HCT116 (cell line): ENCODE measurements at regions not wholly inside any gene's neighbourhood (a gene's known extent, or its start where the extent isn't known, plus 50 kb on each side); places are given as distances from the start of the nearest gene placed in this dataset.

Experiments used
- ATAC-seq: fragments of 200-7000 bp; cut with Tn5 transposase; 2 replicates; pipeline ENCODE4 v1.9.1; 2020; ENCODE audit warnings: mild to moderate bottlenecking, moderate library complexity
- BruUV-seq: library from RNA; stranded (reverse); fragments of 400-500 nt; replicated peaks from 2 replicates; lab custom pipeline; 2021; lab: Mats Ljungman, UMichigan
- CTCF ChIA-PET: fragments of 300-600 bp; sonication (Branson Sonifier 250); formaldehyde crosslinking; loops from one replicate; lab custom pipeline; 2021; ENCODE audit warnings: antibody characterized with exemption; lab: Charles Lee
- POLR2A ChIA-PET: fragments of 300-600, 350-600 bp; sonication (Branson Sonifier 250); formaldehyde crosslinking; loops from one replicate; lab custom pipeline; 2021; ENCODE audit warnings: antibody characterized with exemption; lab: Charles Lee
- RAD21 ChIA-PET, 2 experiments: fragments of 300-600 bp; sonication (Branson Sonifier 250); formaldehyde crosslinking; loops; one replicate each; lab custom pipeline; 2023; ENCODE audit warnings: low total read pairs in 2 of 2; ENCODE audit not compliant: uncharacterized antibody in 2 of 2, unreplicated experiment in 2 of 2, low non-redundant PET in 1 of 2; lab: Charles Lee
- DNase-seq: peaks from one replicate; pipeline ENCODE4 v3.0.0-alpha.2; 2010; ENCODE audit warnings: low read depth, low spot score
- H2AFZ ChIP-seq: fragments of 200-600 bp; shearing (Covaris generic), sonication (generic); 2 replicates; pipeline ENCODE4 v1.6.1; 2017; ENCODE audit warnings: low read depth, mixed run types, mixed read lengths, antibody characterized with exemption, low read length; ENCODE audit not compliant: poor library complexity, severe bottlenecking
- H3K27ac ChIP-seq: 2 replicates; pipeline ENCODE4 v1.5.1; 2012; ENCODE audit warnings: low read depth, low read length
- H3K27me3 ChIP-seq: fragments of 200-600 bp; sonication (generic); 2 replicates; pipeline ENCODE4 v1.6.1; 2016; ENCODE audit warnings: mixed run types, low read length, mixed read lengths; ENCODE audit not compliant: insufficient read depth
- H3K36me3 ChIP-seq, 2 experiments: fragments of 200-500 bp in 1 of 2; fragments of 200-600 bp in 1 of 2; sonication (Bioruptor generic) in 1 of 2; sonication (generic) in 1 of 2; 2 replicates each; pipeline versions ENCODE4 v1.5.1 to v1.6.1; 2014 to 2016; ENCODE audit warnings: low read length in 2 of 2, inconsistent platforms in 1 of 2, mixed read lengths in 1 of 2, mixed run types in 1 of 2; ENCODE audit not compliant: insufficient read depth in 2 of 2, control insufficient read depth in 1 of 2
- H3K4me1 ChIP-seq, 2 experiments: fragments of 200-600 bp in 1 of 2; sonication (generic) in 1 of 2; 2 replicates each; pipeline versions ENCODE4 v1.5.1 to v1.6.1; 2012 to 2017; ENCODE audit warnings: low read length in 2 of 2, inconsistent platforms in 1 of 2, mild to moderate bottlenecking in 1 of 2, mixed read lengths in 1 of 2, mixed run types in 1 of 2, moderate library complexity in 1 of 2; ENCODE audit not compliant: insufficient read depth in 2 of 2, control insufficient read depth in 1 of 2
- H3K4me2 ChIP-seq: fragments of 200-600 bp; sonication (generic); 2 replicates; pipeline ENCODE4 v1.6.1; 2017; ENCODE audit warnings: mixed run types, low read length, mixed read lengths
- H3K4me3 ChIP-seq, 2 experiments: fragments of 200-600 bp in 1 of 2; sonication (generic) in 1 of 2; replicated peaks in 1 of 2; 2 replicates each; pipeline ENCODE4 v1.5.1; 2011 to 2016; ENCODE audit warnings: low read length in 2 of 2, control low read depth in 1 of 2, low read depth in 1 of 2, mild to moderate bottlenecking in 1 of 2, mixed read lengths in 1 of 2, mixed run types in 1 of 2
- H3K79me2 ChIP-seq: fragments of 200-600 bp; sonication (generic); 2 replicates; pipeline ENCODE4 v1.6.1; 2017; ENCODE audit warnings: mild to moderate bottlenecking, mixed run types, low read length, moderate library complexity, mixed read lengths; ENCODE audit not compliant: insufficient read depth
- H3K9ac ChIP-seq: fragments of 200-600 bp; sonication (generic); 2 replicates; pipeline ENCODE4 v1.6.1; 2016; ENCODE audit warnings: low read length, mixed read lengths
- H3K9me2 ChIP-seq: fragments of 200-600 bp; sonication (generic), shearing (Covaris generic); 2 replicates; pipeline ENCODE4 v1.6.1; 2017; ENCODE audit warnings: mixed run types, mild to moderate bottlenecking, moderate library complexity; ENCODE audit not compliant: insufficient read depth
- H3K9me3 ChIP-seq, 2 experiments: fragments of 200-500 bp in 1 of 2; fragments of 200-600 bp in 1 of 2; sonication (Bioruptor generic) in 1 of 2; sonication (generic) in 1 of 2; 2 replicates each; pipeline ENCODE4 v1.6.1; 2014 to 2017; ENCODE audit warnings: low read length in 2 of 2, mixed read lengths in 2 of 2, inconsistent platforms in 1 of 2, low read depth in 1 of 2, mild to moderate bottlenecking in 1 of 2, mixed run types in 1 of 2, moderate library complexity in 1 of 2; ENCODE audit not compliant: control insufficient read depth in 1 of 2, insufficient read depth in 1 of 2
- H4K20me1 ChIP-seq: fragments of 200-600 bp; sonication (generic), shearing (Covaris generic); 2 replicates; pipeline ENCODE4 v1.6.1; 2017; ENCODE audit warnings: mixed run types, mild to moderate bottlenecking, moderate library complexity; ENCODE audit not compliant: insufficient read depth
- ATF3 ChIP-seq: IDR thresholded peaks from 2 replicates; pipeline ENCODE4 v1.6.1; 2012
- CEBPB ChIP-seq: IDR thresholded peaks from 2 replicates; pipeline ENCODE4 v1.6.1; 2012; ENCODE audit warnings: low read depth
- EGR1 ChIP-seq: IDR thresholded peaks from 2 replicates; pipeline ENCODE4 v1.6.1; 2012; ENCODE audit warnings: low read depth
- ELF1 ChIP-seq: IDR thresholded peaks from 2 replicates; pipeline ENCODE4 v1.6.1; 2012; ENCODE audit warnings: low read depth, borderline replicate concordance
- EZH2phosphoT487 ChIP-seq: fragments of 200-600 bp; IDR thresholded peaks from 2 replicates; pipeline ENCODE4 v1.6.1; 2018; ENCODE audit warnings: antibody characterized with exemption, borderline replicate concordance
- FOSL1 ChIP-seq: IDR thresholded peaks from 2 replicates; pipeline ENCODE4 v1.6.1; 2012; ENCODE audit warnings: low read depth
- JUND ChIP-seq: IDR thresholded peaks from 2 replicates; pipeline ENCODE4 v1.6.1; 2012
- MAX ChIP-seq: IDR thresholded peaks from 2 replicates; pipeline ENCODE4 v1.6.1; 2012
- POLR2AphosphoS5 ChIP-seq: IDR thresholded peaks from 2 replicates; pipeline ENCODE4 v1.6.1; 2011; ENCODE audit warnings: mild to moderate bottlenecking, low read depth, low read length, moderate library complexity
- RAD21 ChIP-seq: IDR thresholded peaks from 2 replicates; pipeline ENCODE4 v1.6.1; 2012; ENCODE audit warnings: low read depth, mild to moderate bottlenecking
- SIN3A ChIP-seq: IDR thresholded peaks from 2 replicates; pipeline ENCODE4 v1.6.1; 2012; ENCODE audit warnings: low read depth
- SP1 ChIP-seq: IDR thresholded peaks from 2 replicates; pipeline ENCODE4 v1.6.1; 2012; ENCODE audit warnings: low read depth
- SRF ChIP-seq: IDR thresholded peaks from 2 replicates; pipeline ENCODE4 v1.6.1; 2012; ENCODE audit warnings: low read depth
- TCF7L2 ChIP-seq: IDR thresholded peaks from 2 replicates; pipeline ENCODE4 v1.7.0; 2011; ENCODE audit warnings: borderline replicate concordance, inconsistent platforms; ENCODE audit not compliant: insufficient read depth, insufficient read length; ENCODE audit errors: extremely low read depth
- YY1 ChIP-seq: IDR thresholded peaks from 2 replicates; pipeline ENCODE4 v1.6.1; 2011; ENCODE audit warnings: low read length, low read depth, moderate library complexity, mild to moderate bottlenecking; ENCODE audit not compliant: insufficient replicate concordance; ENCODE audit errors: extremely low read depth
- ZBTB33 ChIP-seq: IDR thresholded peaks from 2 replicates; pipeline ENCODE4 v1.6.1; 2011; ENCODE audit warnings: mild to moderate bottlenecking, low read length, moderate library complexity; ENCODE audit not compliant: insufficient replicate concordance; ENCODE audit errors: extremely low read depth
- ZFX ChIP-seq: fragments of 450-650 bp; IDR thresholded peaks from 2 replicates; pipeline ENCODE4 v1.6.1; 2017
- ZNF274 ChIP-seq: fragments of 200-500 bp; sonication (Bioruptor generic); IDR thresholded peaks from 2 replicates; pipeline ENCODE4 v1.6.1; 2014; ENCODE audit warnings: mild to moderate bottlenecking, low read depth, low read length, inconsistent platforms
- intact Hi-C: fragments of 100-400 bp; cut with micrococcal nuclease; formaldehyde crosslinking; loops from 2 replicates; pipeline ENCODE4 v1.10.0; 2022

GRCh38 chr2:138423198-138423597, 78.4 kb upstream of the SPOPL start:
- Histone ChIP-seq H3K4me1 (peaks cover 17 to 38% of the 10 kb centered on the region in 2 experiments), H3K9ac (no peak overlapping the region), H3K79me2 (no peaks in the 10 kb centered on the region), H3K36me3 (no peaks in the 10 kb centered on the region), H3K27me3 (no peaks in the 10 kb centered on the region), H3K4me3 (no peak overlapping the region), H3K27ac (no peak overlapping the region), H2AFZ (no peak overlapping the region), H4K20me1 (no peaks in the 10 kb centered on the region), H3K9me3 (0 out of 4 replicates have a peak, but pooled peaks cover 0 to 5% of the 10 kb centered on the region in 2 experiments), H3K4me2 (no peak overlapping the region), H3K9me2 (no peaks in the 10 kb centered on the region)
- ChIA-PET CTCF (no interaction called here), RAD21 (no interaction called here), POLR2A (no interaction called here)
- ATAC-seq (no peak), DNase-seq (no peak)
- TF ChIP-seq SIN3A (no peak), ELF1 (no peak), YY1 (no peak), FOSL1 (no peak), SP1 (no peak), SRF (no peak), EGR1 (no peak), ZFX (no peak), CEBPB (no peak), ZNF274 (no peak), MAX (no peak), JUND (no peak), TCF7L2 (no peak)
- no TSS peak for BruUV-seq
- intact Hi-C loops, result loop anchor here (5.0 kb wide), 2 partner anchors 79 to 219 kb away; partner anchors contain the start of gene SPOPL

- H3K4me3 ChIP-seq, result no peak overlapping the region
- intact Hi-C loops, result loop anchor here (5.0 kb wide), 2 partner anchors 79 to 219 kb away; partner anchors contain the start of gene SPOPL
- H3K4me1 ChIP-seq, result peaks cover 17 to 38% of the 10 kb centered on the region in 2 experiments
- no peaks in the 10 kb centered on the region for H3K79me2 ChIP-seq
- RAD21 ChIA-PET, result no interaction called here
- no peak for DNase-seq
- no peaks in the 10 kb centered on the region for H3K27me3 ChIP-seq
- TF ChIP-seq RAD21 (no peak), ELF1 (no peak), SRF (no peak), POLR2AphosphoS5 (no peak), ZBTB33 (no peak), EZH2phosphoT487 (no peak), ATF3 (no peak)
- POLR2A ChIA-PET, result no interaction called here
- H3K9me2 ChIP-seq, result no peaks in the 10 kb centered on the region
- no peak overlapping the region for H3K4me2 ChIP-seq
- ATAC-seq, result no peak
- no peaks in the 10 kb centered on the region for H3K36me3 ChIP-seq
- no peaks in the 10 kb centered on the region for H4K20me1 ChIP-seq
- no TSS peak for BruUV-seq
- CTCF ChIA-PET, result no interaction called here
- H3K27ac ChIP-seq, result no peak overlapping the region
- H3K9ac ChIP-seq, result no peak overlapping the region
- H3K9me3 ChIP-seq, result 0 out of 4 replicates have a peak, but pooled peaks cover 0 to 5% of the 10 kb centered on the region in 2 experiments
- no peak overlapping the region for H2AFZ ChIP-seq
Observed at GRCh38 chr2:138423745-138424144, 77.8 kb upstream of the SPOPL start.
